ENCODE measurements at regions not wholly inside any gene's neighbourhood (a gene's known extent, or its start where the extent isn't known, plus 50 kb on each side); places are given as distances from the start of the nearest gene placed in this dataset.

DNA sequence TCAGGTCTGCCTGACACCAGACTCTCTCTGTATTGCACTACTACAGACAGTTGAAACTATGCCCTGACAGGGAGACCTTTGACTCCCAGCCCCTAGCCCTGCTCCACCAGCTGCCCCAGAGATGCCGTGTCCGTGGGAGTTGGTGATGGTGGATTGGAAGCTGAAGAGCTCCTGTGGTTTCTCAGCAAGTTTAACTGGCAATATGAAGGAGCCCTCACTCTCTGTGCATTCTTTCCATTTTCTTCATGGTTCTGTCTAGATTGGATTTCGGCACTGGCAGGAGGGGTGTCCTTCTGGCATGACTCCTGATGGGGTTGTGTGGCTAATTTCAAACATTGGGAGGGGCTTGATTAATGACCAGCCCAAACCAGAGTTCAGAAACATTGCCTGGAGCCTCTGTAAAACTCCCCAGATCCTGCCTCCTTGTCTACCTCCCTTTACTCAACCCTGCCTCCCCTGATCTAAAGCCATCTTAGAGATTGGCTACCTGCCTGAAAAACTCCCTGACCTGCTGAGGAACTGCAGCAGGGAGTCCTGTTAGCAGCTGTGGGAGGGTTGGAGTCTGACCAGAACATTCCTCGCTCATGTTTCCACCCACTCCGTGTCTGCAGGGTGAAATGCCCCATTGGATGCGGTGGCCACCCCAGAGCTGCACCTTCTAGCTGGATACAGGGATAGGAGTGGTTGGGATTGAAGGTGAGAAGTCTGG is 206.9 kb upstream of the SPRED2 start:
- H3K4ac ChIP-seq (replicated peaks; ENCODE audit: insufficient read length, low read depth, low read length) = no peak overlapping the region
- no peak overlapping the region for H4K91ac ChIP-seq (replicated peaks; ENCODE audit: insufficient read length, low read length)
- no peak overlapping the region for H2BK120ac ChIP-seq (replicated peaks; ENCODE audit: low read depth, low read length)
- H3K23ac ChIP-seq (ENCODE audit: insufficient read length) = no peak overlapping the region
- H2AK5ac ChIP-seq (ENCODE audit: low read depth, low read length) = no peak overlapping the region; the same call in 1 of the 2 replicates
- H2BK12ac ChIP-seq (ENCODE audit: low read depth, low read length) = no peak overlapping the region
- 92% methylated on average over 6 of the region's 6 CpGs; no CpG with 5 or more reads in 1 of the 2 experiments for WGBS, 2 experiments (ENCODE audit: extremely low coverage in 1 of 2, insufficient coverage in 1 of 2, insufficient read length in 1 of 2, insufficient replicate concordance in 2 of 2, low coverage in 1 of 2, low lambda C conversion rate in 2 of 2, missing lambda C conversion rate in 1 of 2)
- no peak overlapping the region for H3K9ac ChIP-seq (replicated peaks in 1 of 4; ENCODE audit: extremely low read depth in 1 of 4, low read depth in 3 of 4, low read length in 3 of 4)
- DNase-seq (ENCODE audit: low read depth in 1 of 2, low spot score in 2 of 2) (no peak), FAIRE-seq (no peak)
- H2BK5ac ChIP-seq (ENCODE audit: low read depth, low read length) = no peak overlapping the region
- H3K27ac ChIP-seq (ENCODE audit: low read depth, low read length) = no peak overlapping the region
- H3K9me3 ChIP-seq (ENCODE audit: insufficient read depth in 2 of 2, low read depth in 1 of 2, low read length in 1 of 2) = no peaks in the 10 kb centered on the region
- 0 out of 2 replicates have a peak overlapping the region, but pooled peaks have one; percentile 51 for H2AFZ ChIP-seq (ENCODE audit: low read length)
- no peak overlapping the region for H4K5ac ChIP-seq (ENCODE audit: insufficient read length, low read depth, low read length)
- no peak overlapping the region for H3K4me3 ChIP-seq (ENCODE audit: extremely low read depth in 1 of 4, insufficient read depth in 2 of 4, low read depth in 3 of 4, low read length in 4 of 4)
- H3K79me1 ChIP-seq (ENCODE audit: low read depth, low read length) = no peaks in the 10 kb centered on the region
- H2BK15ac ChIP-seq (ENCODE audit: low read length) = 0 out of 2 replicates have a peak overlapping the region, but pooled peaks have one; percentile 18
- ChIA-PET POLR2A (ENCODE audit: partially characterized antibody) (no interaction called here), CTCF (ENCODE audit: partially characterized antibody) (interaction anchor here (0.6 to 4.0 kb wide), 17 partner anchors 10 to 301 kb away, joined by 3 to 28 read pairs (median 6); no protein-coding TSS in a partner anchor)
- H3K23me2 ChIP-seq (ENCODE audit: low read depth, low read length) = peaks cover 3% of the 10 kb centered on the region; the same call in 1 of the 2 replicates
- no peak overlapping the region for H2BK20ac ChIP-seq (ENCODE audit: low read length)
- no peak overlapping the region for H3K14ac ChIP-seq (ENCODE audit: insufficient read length)
- no peaks in the 10 kb centered on the region for H3K79me2 ChIP-seq (ENCODE audit: control insufficient read depth in 1 of 2, insufficient read depth in 2 of 2, low read length in 2 of 2)
- no peak overlapping the region for H3K4me2 ChIP-seq (ENCODE audit: insufficient read depth in 1 of 2, low read depth in 2 of 2, low read length in 2 of 2)
- H3K27me3 ChIP-seq (replicated peaks in 1 of 4; ENCODE audit: control insufficient read depth in 3 of 4, extremely low read depth in 1 of 4, insufficient read depth in 3 of 4, low read length in 3 of 4) = peaks cover 0 to 3% (median 3%) of the 10 kb centered on the region in 4 experiments; a peak in 2 of 7 replicates
- H4K8ac ChIP-seq (ENCODE audit: extremely low read depth, insufficient read depth, low read length) = no peak overlapping the region
- peak overlapping the region; percentile 10; the same call in 1 of the 2 replicates for H3K18ac ChIP-seq (ENCODE audit: extremely low read depth, low read length)
- H3K56ac ChIP-seq (replicated peaks; ENCODE audit: insufficient read length, low read depth, low read length) = no peak overlapping the region
- no peaks in the 10 kb centered on the region; a peak in 1 of 7 replicates for H3K4me1 ChIP-seq (replicated peaks in 1 of 4; ENCODE audit: control insufficient read depth in 3 of 4, insufficient read depth in 4 of 4, low read length in 3 of 4)
- no peaks in the 10 kb centered on the region for H4K20me1 ChIP-seq (replicated peaks in 1 of 2; ENCODE audit: control insufficient read depth in 1 of 2, insufficient read depth in 2 of 2, low read length in 2 of 2)
- no peaks in the 10 kb centered on the region for H3K36me3 ChIP-seq (ENCODE audit: control insufficient read depth in 2 of 4, insufficient read depth in 4 of 4, low read length in 3 of 4)
- no peak for TF ChIP-seq TAF7 (optimal IDR thresholded peaks at IDR 0.05; ENCODE audit: borderline replicate concordance, low read depth, low read length)
- no peak for TF ChIP-seq ASH2L (IDR thresholded peaks at IDR 0.05; ENCODE audit: low read length)
- no peak for TF ChIP-seq PHF8 (conservative IDR thresholded peaks at IDR 0.05; ENCODE audit: low read depth, low read length)
- no peak for TF ChIP-seq SIN3A (conservative IDR thresholded peaks at IDR 0.05 in 1 of 2, IDR thresholded peaks at IDR 0.05 in 1 of 2; ENCODE audit: low read depth in 1 of 2, low read length in 2 of 2)
- no peak for TF ChIP-seq NRF1 (IDR thresholded peaks at IDR 0.05; ENCODE audit: low read depth, low read length)
- no peak for TF ChIP-seq TCF12 (IDR thresholded peaks at IDR 0.05; ENCODE audit: low read depth, low read length)
- TF ChIP-seq TBP (IDR thresholded peaks at IDR 0.05; ENCODE audit: low read depth, low read length) = no peak
- TF ChIP-seq CHD2 (IDR thresholded peaks at IDR 0.05; ENCODE audit: low read length) = no peak
- TF ChIP-seq JUN (IDR thresholded peaks at IDR 0.05; ENCODE audit: low read depth, low read length) = no peak
- no peak for TF ChIP-seq KDM4A (IDR thresholded peaks at IDR 0.05; ENCODE audit: low read depth, low read length, severe bottlenecking)
- TF ChIP-seq TAF1 (IDR thresholded peaks at IDR 0.05; ENCODE audit: low read depth, low read length) = no peak
- TF ChIP-seq CREB1 (IDR thresholded peaks at IDR 0.05) = no peak
- TF ChIP-seq CEBPB (IDR thresholded peaks at IDR 0.05; ENCODE audit: low read depth, low read length) = no peak
- no peak for TF ChIP-seq GABPA (IDR thresholded peaks at IDR 0.05; ENCODE audit: borderline replicate concordance, insufficient read depth, low read length)
